ENCODE measurements at regions not wholly inside any gene's neighbourhood (a gene's known extent, or its start where the extent isn't known, plus 50 kb on each side); places are given as distances from the start of the nearest gene placed in this dataset.

GRCh38 chr5:58076483-58077257 is 383.2 kb downstream of the PLK2 start:
- DNase-seq (ENCODE audit: low read depth in 4 of 4, low spot score in 3 of 4) = no peak

DNA sequence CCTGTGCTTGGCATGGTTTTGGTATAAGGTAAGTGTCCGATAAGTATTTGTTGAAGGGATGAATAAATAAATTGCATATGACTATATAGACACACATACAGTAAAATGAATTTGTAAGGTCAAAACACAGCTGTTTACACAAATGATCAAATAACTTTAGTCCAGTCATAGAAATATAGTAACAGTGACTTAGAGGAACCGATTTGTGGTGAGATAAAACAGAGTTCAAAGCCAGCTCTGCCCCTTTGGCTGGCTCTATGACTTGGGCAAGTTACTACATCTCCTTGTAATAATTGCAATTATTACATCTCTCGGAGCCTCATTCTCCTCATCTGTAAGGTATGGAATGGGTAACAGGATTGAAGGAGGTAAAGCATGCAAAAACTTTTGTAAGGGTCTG is 384.0 kb downstream of the PLK2 start:
- no peak for DNase-seq (ENCODE audit: low read depth in 4 of 4, low spot score in 3 of 4)

DNA sequence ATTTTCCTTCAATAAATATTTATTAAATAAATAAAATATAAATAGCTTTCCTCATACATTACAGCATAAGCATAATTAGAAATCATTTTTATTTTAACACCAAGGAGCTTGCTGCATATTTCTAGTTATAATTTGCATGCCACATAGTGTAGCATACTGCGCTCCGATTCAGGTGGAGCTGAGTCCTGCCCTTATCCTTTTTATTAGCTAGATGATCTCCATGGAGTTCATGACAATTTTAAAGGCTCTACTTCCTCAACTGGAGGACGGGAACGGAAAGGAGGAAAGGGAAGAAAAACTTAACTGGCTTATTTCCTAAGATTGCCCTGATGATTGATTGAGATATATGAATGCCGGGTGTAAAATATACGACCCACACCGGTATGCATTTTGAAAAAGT is 385.2 kb downstream of the PLK2 start:
- DNase-seq (ENCODE audit: low read depth in 4 of 4, low spot score in 3 of 4) = no peak

GRCh38 chr5:58074222-58074621 is 385.7 kb downstream of the PLK2 start:
- no peak for DNase-seq (ENCODE audit: low read depth in 4 of 4, low spot score in 3 of 4)

GRCh38 chr5:58073243-58073642 is 386.6 kb downstream of the PLK2 start:
- DNase-seq (ENCODE audit: low read depth in 4 of 4, low spot score in 3 of 4) = no peak

GRCh38 chr5:58072300-58072965 is 387.5 kb downstream of the PLK2 start:
- no peak for DNase-seq (ENCODE audit: low read depth in 4 of 4, low spot score in 3 of 4)

DNA sequence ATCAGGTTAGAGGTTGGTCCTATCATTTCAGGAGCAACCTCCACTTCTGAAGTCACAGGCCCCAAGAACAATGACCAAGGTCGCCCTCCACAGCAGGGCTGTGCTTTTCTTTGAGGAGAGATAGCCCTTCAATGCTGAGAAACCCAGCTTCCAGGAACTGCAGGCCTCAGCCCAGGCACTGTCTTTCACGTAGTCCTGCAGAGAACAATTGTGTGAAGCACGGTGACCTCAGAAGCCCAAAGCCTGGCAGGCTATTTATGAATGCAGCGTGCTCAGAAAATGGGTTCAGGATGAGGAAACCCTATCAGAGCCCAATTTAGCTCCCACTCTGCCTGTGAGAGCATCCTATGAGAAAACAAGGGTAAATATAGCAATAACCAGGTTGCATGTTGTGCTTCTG is 388.3 kb downstream of the PLK2 start:
- DNase-seq (ENCODE audit: low read depth in 4 of 4, low spot score in 3 of 4) = no peak

DNA sequence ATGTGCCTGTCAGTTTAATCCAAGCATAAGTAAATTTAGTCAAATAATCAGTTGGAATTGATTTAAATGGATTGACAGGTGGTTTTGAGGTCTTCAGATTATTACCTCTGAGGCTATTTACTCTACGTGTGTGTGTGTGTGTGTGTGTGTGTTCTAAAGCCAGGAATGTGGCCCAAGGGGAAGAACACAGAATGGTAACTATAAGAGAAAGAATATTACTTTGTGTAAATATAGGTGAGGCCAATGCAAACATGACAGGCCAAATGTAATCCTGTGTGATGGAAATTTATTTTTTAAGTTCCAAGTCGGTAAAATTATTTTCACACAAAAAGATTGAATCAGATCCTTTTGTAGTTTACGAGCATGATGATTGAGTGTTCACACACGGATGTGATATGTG is 390.0 kb downstream of the PLK2 start:
- no peak for DNase-seq (ENCODE audit: low read depth in 4 of 4, low spot score in 3 of 4)

DNA sequence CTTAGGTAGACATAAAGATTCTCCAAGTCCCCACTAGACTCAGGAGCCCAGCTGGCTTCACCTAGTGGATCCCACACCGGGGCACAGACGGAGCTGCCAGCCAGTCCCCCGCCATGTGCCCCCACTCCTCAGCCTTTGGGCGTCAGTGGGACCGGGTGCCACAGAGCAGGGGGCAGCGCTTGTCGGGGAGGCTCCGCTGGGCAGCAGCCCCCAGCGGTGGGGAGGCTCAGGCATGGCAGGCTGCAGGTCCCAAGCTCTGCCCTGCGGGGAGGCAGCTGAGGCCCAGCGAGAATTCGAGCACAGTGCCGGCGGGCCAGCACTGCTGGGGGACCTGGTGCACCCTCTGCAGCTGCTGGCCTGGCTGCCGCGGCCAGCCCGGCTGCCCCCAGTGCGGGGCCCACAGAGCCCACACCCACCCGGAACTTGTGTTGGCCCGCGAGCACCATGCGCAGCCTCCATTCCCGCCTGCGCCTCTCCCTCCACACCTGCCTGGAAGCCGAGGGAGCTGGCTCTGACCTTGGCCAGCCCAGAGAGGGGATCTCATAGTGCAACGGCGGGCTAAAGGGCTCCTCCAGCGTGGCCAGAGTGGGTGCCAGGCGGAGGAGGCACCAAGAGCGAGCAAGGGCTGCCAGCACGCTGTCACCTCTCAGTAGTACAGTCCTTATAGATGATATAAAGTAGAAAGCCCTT is 390.7 kb downstream of the PLK2 start:
- DNase-seq (ENCODE audit: low read depth in 4 of 4, low spot score in 3 of 4) = no peak

DNA sequence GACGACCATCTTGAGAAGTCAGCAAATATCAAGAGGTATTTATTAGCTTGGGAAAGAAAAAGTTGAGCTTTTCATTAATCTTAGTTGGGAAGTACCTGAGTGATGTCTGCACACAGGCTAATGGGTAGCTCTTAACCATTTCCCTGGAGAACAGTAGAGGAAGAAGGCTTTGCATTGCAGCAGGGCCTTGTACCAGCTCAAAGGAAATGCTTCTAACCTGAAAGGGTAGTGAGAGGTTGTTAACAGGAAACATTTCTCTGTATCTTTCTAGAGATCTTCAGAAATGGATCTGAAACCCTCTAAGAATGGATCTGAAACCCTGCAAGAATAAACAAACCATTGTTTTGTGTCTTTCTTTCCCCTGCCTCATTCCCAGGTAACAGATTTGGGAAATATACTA is 393.3 kb downstream of the PLK2 start:
- no peak for DNase-seq (ENCODE audit: low read depth in 4 of 4, low spot score in 3 of 4)

DNA sequence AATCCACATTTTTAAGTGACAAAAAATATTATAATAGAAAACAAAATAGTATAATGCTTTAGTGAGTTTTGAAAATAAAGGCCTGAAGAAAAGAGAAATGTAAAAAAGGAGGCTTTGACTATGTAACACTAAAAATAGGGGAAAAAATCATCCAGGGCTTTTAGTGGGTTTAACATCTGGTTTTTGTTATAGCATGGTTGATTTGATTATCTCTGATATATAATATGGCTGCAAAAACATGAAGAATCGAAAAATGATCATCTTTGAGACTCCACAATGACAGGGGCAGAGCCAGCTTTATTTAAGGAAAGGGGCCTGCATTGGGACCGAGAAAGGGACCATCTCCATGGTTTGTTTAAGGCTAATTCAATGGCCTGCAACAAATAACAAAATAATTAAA is 393.8 kb downstream of the PLK2 start:
- no peak for DNase-seq (ENCODE audit: low read depth in 4 of 4, low spot score in 3 of 4)

DNA sequence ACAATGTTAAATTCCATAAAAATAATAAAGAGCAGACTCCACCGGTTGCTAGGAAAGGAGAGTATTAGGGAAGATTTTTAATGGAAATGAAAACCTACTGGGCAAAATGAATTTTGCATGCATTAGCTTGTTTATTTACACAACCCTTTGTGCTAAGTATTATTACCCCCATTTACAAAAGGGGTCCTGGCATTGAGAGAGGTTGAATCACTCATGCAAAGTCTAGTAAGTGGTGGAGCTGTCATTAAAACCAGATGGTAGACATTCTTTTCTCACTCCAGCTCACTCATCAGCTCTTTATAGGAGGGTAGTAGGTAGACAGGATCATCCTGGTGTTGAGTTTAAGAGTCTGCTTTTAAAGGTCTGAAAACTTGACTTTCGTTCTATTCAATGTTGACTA is 395.1 kb downstream of the PLK2 start:
- no peak for DNase-seq (ENCODE audit: low read depth in 4 of 4, low spot score in 3 of 4)

GRCh38 chr5:58060996-58061395 is 398.9 kb downstream of the PLK2 start:
- no peak for DNase-seq (ENCODE audit: low read depth in 4 of 4, low spot score in 3 of 4)

DNA sequence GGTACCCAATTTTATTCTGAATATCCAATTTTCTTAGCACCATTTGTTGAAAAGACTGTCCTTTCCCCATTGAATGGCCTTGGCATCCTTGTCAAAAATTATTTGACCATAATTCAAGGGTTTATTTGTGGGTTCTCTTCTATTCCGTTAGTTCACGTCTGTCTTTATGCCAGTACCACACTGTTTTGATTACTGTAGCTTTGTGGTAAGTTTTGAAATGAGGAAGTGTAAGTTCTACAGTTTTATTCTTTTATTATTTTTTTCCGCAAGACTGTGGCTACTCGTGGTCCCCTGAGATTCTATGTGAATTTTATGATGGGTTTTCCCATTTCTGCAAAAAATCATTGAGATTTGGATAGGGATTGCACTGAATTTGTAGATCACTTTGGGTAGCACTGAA is 402.6 kb downstream of the PLK2 start:
- DNase-seq (ENCODE audit: low read depth in 4 of 4, low spot score in 3 of 4) = no peak

- DNase-seq (ENCODE audit: low read depth in 4 of 4, low spot score in 3 of 4) = no peak
Measured at GRCh38 chr5:58056546-58056945, 403.3 kb downstream of the PLK2 start.

DNA sequence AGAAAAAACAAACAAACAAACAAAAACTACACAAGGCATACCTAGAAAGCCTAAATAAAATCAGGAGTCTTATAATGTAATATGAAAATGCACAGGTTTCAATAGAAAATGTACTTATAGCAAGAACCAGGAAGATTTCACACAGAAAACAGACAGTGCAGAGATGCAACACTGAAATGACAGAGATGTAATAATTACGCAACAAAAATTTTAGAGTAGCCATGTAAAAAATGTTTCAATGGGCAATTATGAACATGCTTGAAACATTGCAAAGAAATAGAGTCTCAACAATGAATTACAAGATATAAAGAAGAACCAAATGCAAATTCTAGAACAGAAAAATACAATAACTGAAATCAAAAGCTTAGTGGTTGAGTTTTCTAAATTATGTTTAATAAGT is 405.9 kb downstream of the PLK2 start:
- no peak for DNase-seq (ENCODE audit: low read depth in 4 of 4, low spot score in 3 of 4)

- no peak for DNase-seq (ENCODE audit: low read depth in 4 of 4, low spot score in 3 of 4)
Measured at GRCh38 chr5:58048954-58049353, 410.9 kb downstream of the PLK2 start.

DNA sequence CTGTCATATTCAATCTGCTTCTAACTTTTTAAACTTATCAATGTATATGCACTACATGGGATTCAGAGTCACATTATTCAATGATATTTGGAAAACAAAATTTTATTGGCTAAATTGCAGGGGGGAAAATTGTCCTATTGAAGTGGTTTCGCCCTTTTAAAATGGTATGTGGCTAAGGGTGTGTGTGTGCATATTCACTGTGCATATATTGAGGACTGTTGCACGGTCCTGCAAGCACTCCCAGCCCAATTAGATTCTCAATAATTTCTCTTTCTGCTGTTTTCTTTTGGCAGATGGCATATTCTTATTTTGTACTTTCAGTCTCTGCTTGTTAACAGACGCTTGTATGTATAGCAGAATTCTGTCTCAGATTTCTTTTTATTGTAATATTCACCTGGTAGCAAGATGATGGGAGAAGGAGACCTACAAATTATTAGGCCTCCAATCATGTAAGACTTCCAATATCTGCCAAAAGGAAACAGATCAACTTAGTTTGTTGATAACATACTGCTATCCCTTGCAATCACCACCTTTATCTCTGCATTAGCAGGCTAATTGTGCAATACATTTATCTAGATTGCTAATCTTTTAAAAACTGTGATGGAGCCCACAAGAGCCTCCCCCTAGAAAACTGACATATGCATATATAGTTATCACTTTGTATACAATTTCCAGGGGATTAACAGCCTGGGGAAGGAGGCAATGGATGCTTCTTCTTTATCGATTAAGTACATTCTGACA is 411.5 kb downstream of the PLK2 start:
- no peak for DNase-seq (ENCODE audit: low read depth in 4 of 4, low spot score in 3 of 4)

DNA sequence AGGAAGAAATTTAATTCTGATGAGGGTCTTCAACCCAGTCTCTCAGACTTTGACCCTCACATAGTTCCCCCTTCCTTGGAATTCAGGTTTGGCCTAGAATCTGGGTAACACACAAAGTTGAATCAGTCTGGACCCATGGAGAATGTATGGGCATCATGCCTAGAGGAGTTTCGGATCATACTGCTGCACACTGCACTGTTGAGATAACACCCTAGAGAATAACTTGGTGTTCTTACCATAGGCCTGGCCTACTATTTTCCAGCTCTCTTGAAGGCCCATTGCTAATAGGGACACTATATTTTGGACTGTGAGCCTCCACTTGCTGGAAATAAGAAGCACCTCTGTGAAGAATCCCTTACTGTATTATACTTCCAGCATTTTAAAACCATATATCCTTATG is 413.5 kb downstream of the PLK2 start:
- no peak for DNase-seq (ENCODE audit: low read depth in 4 of 4, low spot score in 3 of 4)

- no peak for DNase-seq (ENCODE audit: low read depth in 4 of 4, low spot score in 3 of 4)
Measured at GRCh38 chr5:58044166-58044565, 415.7 kb downstream of the PLK2 start.
